CD4-positive, alpha-beta T cell treated with Interleukin-6 for 4 hours (primary cell): ENCODE measurements at regions not wholly inside any gene's neighbourhood (a gene's known extent, or its start where the extent isn't known, plus 50 kb on each side); places are given as distances from the start of the nearest gene placed in this dataset.

Experiments used
- DNase-seq: peaks from one replicate; pipeline ENCODE4 v3.0.0-alpha.2; 2020; ENCODE audit warnings: mixed read lengths

DNA sequence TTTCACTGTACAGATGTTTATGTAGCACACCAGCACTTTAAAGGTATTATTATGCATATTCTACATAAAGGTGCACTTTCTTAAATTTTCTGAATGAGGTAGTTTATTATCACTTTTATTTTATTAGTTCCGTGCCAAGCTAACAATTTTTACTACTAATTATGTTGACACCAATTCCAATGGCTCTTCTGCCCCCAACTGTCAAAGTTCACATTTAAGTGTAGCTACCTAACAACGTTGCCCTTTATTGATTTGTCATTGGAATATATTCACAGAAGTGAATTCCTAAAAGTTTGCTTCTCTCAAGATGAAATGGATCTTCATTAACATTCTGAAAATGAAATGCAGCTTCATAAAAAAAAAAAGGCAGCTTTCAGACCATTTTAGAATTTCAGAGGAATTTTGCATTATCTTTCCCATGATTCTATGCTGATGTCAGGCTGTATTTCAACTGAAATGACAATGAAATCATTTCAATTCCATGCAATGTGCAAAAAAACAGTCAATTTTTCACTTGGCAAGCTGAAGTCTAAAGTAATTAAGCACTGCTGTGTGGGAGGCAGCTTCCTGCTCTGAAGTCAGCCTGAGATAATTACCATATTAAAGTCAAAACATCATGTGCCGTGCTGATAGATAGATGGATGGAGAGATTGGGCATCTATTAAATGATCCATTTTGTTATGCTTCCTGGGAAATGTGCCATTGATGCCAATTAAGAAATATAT, 229.2 kb downstream of the TTLL7 start:
- DNase-seq: no peak

DNA sequence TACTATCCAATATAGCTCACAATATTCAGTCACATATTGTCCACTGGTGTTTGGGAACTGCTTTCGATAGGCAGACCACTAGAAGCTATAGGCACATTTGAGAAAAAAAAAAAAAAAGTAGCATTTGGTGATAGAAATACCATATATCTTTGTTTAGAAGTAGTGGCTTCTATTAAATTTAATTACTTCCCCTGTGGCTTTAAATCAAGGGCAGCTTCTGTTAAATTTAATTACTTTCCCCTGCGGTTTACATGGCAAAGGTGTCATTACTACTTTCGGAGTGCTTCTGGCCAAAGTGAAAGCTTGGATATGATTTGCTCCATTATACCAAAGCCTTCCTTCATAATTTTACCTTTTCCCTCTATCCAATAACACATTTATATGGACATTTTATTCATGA, 229.9 kb downstream of the TTLL7 start:
- DNase-seq: no peak

DNA sequence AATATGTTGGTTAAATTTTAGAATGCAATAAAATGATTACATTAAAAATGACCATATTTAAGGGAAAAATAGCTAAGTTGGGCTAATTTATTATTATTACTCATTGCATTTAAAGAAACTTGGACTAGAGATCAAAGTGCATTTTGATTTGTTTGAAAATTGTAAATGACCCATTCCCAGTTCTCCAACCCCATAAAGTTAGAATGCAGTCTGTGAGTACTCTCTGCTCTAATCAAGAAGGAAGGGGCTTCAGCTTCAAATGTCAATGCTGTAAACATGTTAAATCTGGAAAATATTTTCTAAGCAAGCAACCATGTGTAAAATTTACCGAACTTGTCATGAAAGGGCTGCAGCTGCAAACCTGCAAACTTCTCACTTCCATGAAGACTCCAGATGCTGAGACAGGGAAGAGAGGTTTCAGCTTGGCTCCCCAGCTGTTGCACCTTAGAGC, 232.7 kb downstream of the TTLL7 start:
- no peak for DNase-seq

DNA sequence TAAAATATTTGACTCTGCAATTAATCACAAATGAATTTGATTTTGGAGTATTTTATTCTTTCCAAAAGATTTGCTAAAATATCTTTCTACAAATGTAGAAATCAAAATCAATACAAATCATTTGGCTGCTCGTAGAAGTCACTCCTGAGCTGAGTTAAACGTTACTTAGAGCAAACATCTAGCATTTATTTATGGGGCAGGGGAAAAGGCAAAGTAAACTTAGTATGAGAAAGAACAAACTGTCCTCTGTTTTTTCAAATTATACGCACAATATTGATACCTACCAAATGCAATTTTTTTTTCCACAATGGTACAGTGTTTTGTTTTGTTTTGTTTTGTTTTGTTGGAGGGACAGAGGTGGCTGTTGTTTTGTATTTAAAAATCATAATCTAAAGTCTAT, 233.8 kb downstream of the TTLL7 start:
- DNase-seq: no peak

DNA sequence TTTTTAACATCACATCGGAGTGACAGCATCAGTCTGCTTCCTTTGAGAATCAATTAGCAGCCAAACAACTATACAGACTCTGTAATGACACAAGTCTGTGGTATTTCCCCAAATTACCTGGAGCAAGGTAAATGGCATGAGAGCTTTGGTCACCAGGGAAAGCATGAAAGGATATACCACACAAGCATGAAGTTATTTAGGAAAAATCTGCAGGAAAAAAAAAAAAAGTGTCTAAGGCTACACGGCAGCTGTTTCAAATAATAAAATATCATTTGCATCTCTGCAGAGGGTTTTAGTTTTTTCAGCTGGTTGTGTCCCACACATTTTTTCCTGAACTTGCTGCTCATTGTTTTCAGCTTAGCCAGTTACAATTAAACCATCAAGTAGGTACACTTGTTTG, 234.7 kb downstream of the TTLL7 start:
- no peak for DNase-seq

DNA sequence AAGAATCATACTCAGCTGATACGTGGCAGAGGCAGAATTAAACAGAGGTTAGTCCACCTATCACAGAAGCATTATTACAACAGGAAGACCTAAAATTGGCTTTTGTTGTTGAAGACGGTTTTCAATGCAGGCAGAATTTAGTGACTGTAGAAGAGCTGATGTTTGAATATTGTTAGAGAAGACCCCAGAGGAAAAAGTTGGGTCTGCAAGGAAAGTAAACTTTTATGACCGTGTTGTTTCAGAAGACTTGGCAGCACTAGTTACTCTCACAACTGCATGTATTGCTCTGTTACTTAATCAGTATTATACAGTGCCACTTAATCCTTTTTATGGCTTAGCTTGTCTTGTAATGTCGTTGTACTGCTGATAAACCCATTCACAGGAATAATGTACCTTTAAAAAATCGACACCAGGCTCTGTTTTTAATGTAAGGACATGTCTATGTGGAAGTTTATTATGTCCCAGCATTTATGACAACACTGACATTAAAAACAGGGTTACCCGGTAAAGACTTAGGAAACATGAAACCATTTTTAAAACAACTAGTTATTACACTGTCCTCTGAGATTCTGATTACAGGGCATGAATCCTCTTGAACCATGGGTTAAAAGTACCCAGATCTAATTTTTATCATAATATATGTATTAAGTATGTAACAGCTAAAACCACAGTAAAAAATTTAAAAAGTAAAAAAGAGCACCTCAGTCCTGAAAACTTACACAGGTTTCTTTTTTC, 235.4 kb downstream of the TTLL7 start:
- DNase-seq: no peak

DNA sequence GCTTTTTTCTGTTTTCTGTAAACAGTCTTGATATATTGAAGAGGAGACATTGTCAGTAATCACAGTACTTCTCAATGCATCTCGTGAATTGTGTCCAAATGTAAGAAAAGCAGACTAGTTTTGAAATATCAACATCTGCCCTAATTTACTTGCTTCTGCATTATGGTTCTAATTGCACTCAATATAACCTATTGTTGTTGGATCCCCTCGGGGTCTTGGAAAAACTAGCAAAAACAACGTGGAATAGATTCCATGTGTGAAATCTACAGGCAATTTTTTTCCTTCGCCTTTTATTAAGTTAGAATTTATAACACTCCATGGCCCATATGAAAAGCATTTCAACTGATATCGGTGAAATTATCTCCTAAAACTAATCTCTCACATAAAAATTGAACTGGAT, 236.5 kb downstream of the TTLL7 start:
- no peak for DNase-seq

DNA sequence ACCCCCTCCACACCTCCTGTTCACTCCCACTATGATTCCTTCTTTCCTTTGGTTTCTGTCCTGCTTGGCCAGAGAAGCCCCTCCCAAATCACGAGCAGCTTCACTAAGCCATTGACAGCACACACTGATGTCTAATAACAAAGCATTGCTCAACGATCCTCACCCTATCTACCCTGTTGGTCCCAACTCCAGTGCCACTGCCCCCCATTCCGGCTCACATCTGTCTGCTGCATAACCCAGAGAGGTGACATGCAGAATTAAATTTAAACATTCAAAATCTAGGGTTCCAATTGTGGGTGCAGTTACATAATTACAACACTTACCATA, 236.9 kb downstream of the TTLL7 start:
- DNase-seq: no peak

DNA sequence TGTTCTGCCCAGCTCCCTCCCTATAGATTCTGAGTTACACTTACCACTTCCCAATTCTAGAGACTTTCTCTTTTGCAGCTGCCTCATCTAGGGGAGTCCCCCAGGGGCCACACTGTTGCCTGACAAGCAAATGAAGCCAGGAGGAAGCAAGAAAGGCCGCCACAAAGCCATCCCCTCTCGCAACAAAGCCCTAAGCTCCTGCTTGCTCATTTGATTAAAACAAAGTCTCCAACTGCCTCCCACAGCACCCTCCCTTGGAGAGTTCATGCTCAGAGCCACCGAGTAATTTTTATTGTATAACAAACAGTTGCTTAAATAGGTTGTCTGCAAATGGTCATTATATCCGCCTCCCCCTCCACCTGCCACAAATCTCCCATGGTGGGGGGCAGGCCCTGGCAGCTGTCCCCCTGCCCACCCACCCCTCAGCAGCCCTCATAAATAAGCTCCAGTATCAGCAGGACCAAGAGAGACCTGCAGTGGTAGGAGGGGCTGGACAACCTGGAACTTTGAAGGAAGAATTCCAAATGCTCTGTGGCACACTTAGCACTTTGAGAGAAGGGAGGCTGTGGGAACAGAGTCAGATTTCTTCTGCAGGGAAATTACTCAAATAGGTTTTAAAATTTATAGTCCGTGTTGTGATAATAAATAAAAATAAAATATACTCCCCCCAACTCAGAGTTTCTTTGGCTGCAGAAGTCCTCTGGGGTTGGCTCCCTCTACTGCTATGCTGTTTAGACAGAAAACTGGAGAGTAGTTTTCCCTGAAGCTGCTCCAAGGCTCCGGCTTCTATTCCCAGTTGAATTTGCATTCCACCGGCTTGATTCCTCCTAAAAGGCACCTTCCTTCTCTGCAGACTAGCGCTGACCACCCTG, 237.5 kb downstream of the TTLL7 start:
- DNase-seq: no peak

DNA sequence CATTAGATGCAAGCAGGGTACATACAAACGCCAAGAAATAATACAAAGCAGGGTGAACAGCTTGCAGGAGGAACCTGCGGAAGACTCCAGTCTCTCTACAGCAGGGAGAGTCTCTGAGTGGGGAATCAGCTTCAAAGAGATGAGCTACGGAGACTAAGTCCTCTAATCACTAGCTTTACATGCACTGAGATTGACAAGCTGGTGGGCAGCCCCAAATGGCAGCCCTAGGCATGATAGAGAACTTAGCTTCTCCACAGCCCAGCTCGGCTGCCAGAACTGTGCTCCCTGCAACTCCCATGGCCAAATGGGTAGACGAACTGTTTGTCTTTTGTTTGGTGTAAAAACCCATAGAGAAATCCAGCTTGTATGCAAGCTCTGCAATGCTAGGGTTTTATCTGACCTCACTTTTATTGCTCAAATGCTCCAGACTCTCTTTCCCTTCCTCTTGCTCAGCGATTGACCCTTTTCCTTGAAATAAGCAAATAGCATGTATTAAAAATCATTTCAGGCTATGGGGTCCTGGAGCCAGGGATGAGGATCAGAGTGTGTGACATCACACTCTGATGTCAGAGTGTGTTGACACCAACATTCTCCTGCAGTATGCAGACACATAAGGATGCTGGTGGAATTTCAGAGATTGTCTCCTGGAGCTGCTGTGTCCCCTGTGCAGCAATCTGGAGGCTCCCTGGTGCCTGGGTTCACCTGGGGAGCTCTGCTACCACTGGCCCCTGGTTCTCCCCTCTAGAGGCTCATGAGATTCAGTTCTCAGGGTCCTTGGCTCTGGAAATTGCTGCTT, 238.5 kb downstream of the TTLL7 start:
- no peak for DNase-seq

DNA sequence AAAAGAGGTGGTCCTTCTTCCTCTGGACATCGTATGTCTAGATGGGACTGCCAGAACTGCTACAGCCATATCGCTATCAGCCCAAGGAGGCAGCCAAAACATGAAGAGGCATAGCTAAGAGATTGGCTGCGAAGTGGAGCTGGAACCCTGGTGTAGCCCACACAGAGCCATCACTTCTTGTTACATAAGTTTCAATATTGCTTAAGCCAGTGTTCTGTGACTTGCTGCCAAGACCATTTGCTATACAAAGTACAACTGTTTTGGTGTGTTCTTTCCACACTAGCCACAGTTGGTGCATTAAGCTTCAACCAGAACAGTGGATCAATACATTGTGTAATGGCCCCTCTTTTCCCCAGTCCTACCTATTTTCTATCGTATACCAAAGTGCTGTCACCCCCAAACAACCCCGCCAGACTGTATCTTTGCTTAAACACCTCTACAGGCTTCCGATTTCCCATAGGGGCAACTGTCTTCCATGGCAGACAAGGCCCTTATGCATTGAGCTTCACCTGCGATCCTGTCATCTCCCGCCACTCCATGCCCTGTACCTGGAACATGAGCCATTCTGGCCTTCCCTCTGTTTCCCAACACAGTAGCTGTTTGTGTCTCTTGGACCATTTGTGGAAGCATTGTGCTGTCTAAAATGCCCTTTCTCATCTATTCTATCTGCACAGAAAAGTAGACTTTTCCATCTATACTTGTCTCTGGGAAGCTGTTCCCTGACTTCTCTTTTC, 241.8 kb downstream of the TTLL7 start:
- DNase-seq: no peak

DNA sequence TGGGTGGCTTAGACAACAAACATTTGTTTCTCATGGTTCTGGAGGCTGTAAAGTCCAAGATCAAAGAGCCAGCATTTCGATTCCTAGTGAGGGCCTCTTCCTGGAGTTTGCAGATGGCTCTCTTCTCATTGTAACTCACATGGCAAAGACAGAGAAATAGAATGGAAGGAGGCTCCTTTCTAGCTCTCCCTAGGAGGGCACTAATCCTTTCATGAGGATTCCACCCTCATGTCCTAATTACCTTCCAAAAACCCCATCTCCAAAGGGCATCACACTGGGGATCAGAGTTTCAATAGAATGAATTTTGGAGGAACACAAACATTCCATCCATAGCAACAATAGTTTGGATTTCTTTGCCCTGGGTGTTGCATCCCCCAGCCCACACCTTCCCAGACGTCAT, 247.3 kb downstream of the TTLL7 start:
- DNase-seq: no peak

DNA sequence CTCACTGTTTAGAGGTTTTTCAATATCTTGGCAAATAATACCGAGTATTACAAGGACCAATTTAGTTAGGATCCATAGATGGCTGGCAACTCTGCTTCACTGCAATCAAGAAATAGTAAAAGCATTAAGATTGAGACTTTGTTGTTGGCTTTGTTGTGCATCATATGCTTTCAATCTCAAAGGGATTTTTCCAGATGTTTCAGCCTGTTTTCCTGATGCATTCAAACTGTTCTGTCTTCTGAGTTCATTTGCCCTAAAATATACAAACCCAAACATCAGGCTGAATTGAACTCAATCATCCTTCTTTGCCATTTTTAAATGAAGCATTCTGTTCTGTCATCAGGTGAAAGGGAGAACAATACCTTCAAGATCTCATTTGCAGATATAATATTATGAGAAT, 248.7 kb downstream of the TTLL7 start:
- DNase-seq: no peak

DNA sequence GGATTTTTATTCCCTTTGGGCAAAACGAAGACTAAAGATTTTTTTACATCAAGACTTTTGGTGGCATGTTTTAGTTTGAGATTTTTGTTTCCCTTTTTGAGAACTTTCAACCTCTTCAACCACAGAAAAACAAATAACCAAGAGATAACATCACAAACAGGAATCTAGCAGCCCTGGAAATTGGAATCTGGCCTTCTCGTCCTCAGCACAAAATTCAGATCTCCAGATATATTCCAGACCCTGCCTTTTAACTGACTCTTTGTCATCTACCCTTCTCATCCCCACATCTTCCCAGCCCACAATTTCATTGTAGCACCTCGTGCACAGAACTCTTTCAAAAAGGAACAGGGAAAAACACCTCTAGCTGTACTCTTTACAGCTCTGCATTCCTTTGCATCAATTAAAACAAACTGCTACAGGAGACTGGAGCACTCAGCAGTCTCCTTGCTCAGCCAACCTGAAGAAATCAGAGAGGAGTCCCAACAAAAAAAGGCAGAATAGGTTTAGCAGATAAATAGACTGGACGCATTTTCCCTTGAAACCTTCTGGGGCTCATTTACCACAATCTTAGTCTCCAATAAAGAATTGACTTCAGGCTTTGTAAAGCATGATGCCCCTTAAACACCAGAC, 251.0 kb downstream of the TTLL7 start:
- DNase-seq: no peak

DNA sequence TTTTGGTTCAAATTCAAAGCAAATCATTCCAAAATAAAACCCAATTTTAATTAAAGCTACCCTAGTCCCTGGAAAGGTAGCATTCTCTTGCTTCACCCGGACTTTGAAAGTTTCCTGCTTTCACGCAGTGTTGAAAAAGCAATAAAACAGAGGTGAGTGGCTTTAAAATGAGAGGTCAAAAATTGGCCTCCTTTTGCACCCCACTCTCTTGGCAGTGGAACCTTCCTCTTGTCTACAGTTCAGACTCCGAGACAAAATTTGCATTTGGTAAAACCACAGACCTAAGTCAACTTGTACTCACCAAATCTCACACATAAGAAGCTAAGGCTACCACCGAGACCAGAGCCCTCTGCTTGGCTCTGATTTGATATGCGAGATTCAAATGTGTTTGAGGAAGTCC, 252.7 kb downstream of the TTLL7 start:
- no peak for DNase-seq

DNA sequence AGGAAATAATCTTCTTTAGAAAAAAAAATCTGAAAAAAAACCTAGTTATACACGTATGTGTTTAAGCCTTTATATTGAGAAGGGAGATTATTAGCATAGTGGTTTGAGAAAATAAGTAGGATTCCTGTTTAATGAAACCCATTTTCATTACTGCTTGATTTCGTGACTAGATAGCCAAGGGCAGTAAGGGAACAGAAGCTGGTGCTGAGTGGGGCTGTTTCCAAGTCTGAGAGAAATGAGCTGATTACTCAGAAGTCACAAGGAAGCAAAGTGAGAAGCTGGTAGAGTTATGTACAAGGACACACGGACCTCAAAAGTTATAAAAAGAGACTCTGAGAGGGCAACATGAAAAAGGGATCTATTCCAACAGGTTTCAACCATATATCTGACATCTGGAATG, 256.5 kb downstream of the TTLL7 start:
- no peak for DNase-seq

DNA sequence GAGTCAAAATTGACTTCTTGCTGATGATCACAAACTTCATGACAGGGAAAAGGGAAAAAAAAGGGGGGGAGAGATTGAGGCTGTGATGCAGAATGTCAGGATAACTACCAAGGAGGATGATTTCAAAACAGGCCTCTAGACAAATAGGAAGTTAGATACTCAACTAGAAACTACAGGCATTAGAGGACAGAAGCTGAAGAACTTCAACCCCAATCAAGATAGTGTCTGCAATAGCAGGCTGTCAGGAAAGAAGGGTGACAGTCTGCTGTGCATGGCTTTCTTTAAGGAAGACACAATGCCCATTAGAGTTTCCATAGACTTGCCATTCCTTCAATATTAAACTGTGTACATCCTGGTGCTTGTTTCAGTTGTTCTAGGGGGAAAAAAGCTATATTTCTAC, 257.2 kb downstream of the TTLL7 start:
- no peak for DNase-seq

DNA sequence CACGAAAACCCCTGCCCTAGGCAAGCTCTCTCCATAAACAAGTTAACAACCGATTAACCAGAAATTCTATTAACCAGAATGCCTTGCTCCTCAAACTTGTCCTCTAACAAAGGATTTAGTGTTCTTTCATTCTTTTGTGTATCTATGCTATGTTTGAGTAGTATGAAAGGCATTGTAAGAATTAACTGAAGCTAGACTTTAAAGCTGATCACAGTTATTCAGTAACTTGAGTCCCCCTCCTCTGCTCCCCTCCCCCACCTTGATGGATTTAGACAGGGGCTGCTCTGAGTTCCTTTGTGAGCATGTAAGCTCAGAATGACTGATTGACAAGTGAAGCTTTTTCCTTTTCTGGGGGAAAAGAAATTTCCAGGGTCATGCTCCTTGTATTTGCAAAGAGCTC, 257.6 kb downstream of the TTLL7 start:
- DNase-seq: no peak

DNA sequence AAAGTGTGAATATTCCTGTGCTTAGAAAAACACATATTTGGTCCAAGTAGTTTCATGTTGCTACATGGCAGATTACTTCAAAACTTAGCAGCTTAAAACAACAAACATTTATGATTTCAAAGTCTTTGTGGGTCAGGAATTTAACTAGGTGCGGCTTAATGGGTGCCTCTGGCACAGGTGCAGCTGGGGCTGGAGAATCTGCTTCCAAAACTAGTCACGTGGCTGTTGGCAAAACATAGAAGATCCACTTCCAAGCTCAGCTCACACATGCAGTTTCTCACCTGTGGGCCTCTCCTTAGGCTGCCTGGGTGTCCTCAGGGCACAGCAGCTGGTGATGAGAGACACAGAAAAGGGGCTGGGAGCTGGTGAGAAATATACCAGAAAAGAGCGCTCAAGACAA, 263.4 kb downstream of the TTLL7 start:
- DNase-seq: no peak

DNA sequence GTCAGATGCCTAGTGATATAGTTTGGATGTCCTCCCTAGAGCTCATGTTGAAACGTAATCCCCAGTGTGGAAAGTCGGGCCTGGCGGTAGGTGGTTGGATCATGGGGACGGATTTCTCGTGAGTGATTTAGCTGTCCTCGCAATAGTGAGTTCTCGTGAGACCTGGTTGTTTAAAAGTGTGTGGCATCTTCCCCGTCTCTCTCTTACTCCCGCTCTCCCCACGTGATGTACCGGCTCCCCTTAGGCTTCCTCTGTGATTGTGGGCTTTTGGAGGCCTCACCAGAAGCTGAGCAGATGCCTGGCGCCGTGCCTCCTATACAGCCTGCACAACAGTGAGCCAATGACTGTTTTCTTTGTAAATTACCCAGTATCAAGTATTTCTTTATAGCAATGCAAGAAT, 264.5 kb downstream of the TTLL7 start:
- DNase-seq: no peak

DNA sequence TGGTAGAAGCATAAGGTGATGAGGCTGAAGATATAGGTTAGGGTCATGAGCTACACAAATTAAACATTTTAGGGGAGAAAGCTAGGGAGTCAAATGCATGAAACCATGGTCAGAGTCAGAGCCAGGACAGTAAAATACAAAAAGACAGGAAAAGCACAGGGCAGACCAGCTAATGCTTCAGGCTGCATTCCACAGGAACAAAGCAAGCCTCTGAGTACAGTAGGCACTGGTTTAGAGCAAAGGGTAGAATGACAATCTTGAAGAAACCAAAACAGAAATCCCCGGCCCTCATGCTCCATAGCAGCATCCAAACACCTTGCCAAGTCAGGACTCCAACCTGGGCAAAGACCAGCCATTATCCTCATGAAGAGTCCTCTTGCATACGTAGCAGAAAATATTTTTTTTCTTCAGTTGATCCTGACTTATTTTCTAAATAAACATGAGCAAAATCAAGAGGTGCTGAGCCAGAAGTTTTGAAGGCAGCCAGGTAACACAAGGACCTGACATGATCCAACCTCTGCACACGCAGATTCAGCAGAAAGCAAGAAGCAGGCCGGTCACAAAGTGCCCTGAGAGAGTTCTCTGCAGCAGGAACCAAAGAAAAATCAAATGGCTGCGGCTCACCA, 273.1 kb downstream of the TTLL7 start:
- no peak for DNase-seq
